GM21723 (cell line): ENCODE measurements at regions not wholly inside any gene's neighbourhood (a gene's known extent, or its start where the extent isn't known, plus 50 kb on each side); places are given as distances from the start of the nearest gene placed in this dataset.
"Not testable (repeated sequence)": the region's sequence is repeated elsewhere in the genome, so short reads cannot be mapped to it uniquely, and the experiment has no call there.

ENCODE experiments used
- ATAC-seq: cut with Tn5 transposase; IDR thresholded peaks from one replicate; pipeline ENCODE4 v1.9.1; 2021; ENCODE audit warnings: mild to moderate bottlenecking, moderate library complexity; ENCODE audit not compliant: unreplicated experiment

- ATAC-seq = no peak
Measured at GRCh38 chr6:27679964-27680694, 207.2 kb upstream of the ZNF184 start.

- ATAC-seq = no peak
Measured at GRCh38 chr6:27679308-27679963, 206.5 kb upstream of the ZNF184 start.

GRCh38 chr6:27678469-27678868, 205.6 kb upstream of the ZNF184 start:
- no peak for ATAC-seq

GRCh38 chr6:27674882-27675281, 202.0 kb upstream of the ZNF184 start:
- no peak for ATAC-seq

- peak; percentile 63 for ATAC-seq
Measured at GRCh38 chr6:27672113-27672799, 199.4 kb upstream of the ZNF184 start.

DNA sequence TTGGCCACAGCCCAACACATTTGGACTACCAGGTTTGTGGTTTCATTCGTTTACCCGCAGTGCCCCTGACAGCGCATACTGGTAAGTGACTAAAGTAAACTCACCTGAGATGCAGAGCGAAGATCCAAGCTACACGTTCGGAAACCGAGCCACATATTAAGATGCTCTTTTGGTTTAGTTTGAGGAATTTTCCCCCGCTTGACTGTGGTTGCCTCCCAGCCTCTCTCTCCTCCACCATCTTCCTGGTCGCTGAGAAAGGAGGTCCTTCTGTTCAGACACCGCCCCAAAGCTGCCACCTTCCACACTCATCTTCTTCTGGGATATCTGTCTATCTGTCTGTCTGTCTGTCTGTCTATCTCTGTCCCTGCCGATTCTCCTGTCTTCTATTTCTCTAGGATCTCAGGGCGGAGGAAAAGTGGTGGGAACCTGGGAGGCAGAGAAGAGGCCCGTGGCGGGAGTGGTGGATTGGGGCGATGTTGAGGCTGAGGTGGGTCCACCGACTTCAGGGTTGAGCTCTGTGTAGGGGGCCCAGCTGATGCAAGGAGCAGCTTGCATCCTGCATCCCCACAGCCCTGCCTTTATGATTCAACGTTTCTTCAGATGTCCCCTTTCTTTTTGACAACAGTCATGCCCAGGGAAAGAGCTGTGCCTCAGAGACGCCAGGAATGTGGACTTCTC, 196.9 kb upstream of the ZNF184 start:
- ATAC-seq = no peak

- ATAC-seq = no peak
Measured at GRCh38 chr6:27669295-27669623, 196.4 kb upstream of the ZNF184 start.

DNA sequence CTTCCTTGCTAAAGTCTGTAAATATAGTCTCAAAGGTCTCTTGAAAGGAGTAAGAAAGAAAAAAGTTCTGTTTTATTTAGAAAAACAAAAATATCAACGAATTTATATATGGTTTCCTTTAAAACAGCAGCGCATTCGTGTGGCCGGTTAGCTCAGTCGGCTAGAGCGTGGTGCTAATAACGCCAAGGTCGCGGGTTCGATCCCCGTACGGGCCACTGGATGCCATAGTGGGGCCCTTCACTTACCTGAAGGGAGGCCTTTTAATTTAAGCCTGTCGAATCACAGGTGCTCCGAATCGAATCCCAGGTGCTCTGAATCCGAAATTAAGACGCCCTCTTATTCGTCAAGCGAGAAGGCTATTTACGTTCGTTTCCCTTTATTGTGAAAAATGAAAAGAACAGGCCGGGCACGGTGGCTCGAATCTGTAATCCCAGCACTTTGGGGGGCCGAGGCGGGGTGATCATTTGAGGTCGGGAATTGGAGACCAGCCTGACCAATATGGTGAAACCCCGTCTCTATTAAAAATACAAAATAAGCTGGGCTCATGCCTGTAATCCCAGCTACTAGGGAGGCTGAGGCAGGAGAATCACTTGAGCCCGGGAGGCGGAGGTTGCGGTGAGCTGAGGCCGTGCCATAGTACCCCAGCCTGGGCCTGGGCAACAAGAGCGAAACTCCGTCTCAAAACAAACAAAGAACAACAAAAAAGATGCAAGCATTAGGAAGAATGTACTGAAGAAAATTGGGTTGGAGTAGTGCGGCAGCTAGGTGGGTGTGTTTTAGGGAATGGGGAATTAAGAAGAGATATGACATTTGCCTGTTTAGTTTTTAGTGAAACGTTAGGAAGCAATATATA, 195.8 kb upstream of the ZNF184 start:
- no peak for ATAC-seq

DNA sequence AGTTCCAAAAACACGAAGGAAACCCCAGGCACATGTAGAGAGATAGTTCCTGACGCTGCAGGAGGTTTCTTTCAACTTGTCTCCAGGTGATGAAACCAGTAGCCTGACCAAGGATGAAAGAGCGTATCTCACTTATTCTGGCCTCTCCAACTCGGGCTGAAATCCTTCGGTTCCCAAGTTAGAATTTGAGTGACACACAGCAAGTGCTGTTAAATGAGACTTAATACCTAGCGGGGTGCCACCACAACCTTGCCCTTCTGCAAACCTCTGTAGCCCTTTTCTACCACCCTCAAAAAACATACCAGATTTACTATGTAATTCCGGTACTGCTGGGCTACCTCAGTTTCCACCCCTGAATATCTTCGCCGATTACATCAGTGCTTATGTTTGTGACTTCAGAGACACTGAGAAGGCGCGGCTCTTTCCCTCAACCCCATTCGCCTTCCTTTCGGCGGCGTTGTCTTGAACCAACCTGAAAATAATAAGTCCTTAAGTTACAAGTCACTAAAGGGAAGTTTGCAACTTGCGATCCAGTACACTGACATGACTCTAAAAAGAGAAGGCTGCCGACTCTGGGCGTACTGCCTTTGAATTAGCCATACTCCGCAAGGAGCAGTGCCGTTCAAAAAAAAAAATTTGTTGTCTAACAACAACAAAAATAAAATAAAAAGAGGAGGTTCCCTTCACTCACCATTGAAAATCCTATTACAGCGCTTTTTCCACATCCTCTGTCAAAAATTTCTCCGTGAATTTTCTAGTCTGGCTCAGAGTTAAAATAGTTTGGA, 194.9 kb upstream of the ZNF184 start:
- ATAC-seq = no peak

GRCh38 chr6:27667016-27667656, 194.2 kb upstream of the ZNF184 start:
- ATAC-seq = no peak

GRCh38 chr6:27662769-27663168, 189.9 kb upstream of the ZNF184 start:
- no peak for ATAC-seq

DNA sequence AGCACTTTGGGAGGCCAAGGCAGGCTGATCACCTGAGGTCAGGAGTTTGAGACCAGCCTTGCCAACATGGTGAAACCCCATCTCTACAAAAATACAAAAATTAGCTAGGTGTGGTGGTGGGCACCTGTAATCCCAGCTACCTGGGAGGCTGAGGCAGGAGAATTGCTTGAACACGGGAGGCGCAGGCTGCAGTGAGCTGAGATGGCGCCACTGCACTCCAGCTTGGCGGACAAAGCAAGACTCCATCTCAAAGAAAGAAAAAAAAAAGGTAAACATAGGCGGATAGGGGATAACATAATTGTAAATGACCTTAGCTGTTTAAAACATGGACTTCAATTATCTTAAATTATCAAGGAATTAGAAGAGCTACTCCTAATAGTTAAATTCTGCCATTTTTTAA, 189.3 kb upstream of the ZNF184 start:
- ATAC-seq = not testable (repeated sequence)

- not testable (repeated sequence) for ATAC-seq
Measured at GRCh38 chr6:27653143-27653825, 180.4 kb upstream of the ZNF184 start.

DNA sequence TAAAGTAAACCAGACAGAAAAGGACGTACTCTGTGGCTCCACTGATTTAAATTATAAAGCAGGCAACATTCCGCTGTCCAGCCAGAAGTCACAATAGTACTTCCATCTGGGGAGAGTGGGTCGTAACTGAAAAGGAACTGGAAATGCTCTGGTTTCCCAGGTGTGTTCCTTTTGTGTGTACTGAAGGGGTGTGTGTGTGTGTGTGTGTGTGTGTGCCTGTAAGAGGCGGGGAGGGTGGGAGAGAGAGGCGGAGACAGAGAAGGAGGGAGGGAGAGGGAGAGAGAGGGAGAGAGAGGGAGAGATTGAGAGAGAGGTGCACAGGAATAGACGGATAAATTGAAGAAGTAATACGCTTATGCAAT, 178.4 kb upstream of the ZNF184 start:
- ATAC-seq = no peak

DNA sequence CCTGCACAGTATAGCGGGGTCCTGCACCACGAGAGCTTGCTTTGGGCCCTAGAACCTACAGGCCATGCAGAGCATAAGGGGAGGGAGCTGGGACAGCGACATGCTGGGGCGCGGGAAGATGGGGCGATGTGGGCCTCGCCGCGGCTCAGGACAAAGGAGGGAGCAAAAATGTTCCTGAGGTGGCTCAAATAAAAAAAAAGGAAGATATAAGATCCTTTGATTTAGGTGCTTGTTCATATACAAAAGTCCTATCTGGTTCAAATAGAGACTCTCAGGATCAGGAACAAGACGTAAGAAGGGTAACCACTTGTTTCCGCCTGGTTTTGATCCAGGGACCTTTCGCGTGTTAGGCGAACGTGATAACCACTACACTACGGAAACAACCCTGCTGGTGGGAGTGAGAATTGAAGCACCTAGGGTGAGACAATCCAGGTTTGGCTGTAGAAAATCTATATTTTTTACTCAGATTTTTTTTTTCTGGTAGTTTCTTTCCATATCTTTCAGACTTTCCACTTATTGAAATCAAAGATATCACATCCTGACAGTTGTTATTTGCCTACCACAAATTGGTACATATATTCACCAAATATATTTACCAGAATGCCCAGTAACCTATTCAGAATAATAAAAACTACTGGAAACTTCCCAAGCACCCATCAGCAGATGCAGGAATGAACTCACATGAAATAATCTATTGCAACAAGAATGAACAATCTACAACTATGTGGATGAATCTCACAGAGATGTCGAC, 177.9 kb upstream of the ZNF184 start:
- no peak for ATAC-seq

DNA sequence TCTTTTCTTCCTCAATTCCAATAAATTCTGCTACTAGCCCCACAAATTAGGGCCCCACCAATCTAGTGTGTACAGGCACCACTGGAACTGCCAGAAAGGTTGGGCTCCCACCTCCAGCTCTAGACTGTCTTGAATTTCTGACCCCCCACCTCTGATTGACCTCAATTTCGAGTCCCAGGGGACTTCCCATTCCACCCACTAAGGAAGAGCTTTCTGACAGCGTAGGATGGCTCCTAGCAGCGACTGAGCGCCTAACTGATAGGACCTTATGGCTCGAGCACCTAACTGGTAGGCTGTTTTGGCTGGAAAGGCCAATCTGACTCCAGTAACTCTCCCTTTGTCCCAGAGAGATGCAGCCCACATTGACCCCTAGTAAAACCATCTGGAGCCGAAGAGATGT, 171.6 kb upstream of the ZNF184 start:
- ATAC-seq = no peak

GRCh38 chr6:27642744-27643456, 170.0 kb upstream of the ZNF184 start:
- ATAC-seq = no peak

GRCh38 chr6:27635886-27636285, 163.0 kb upstream of the ZNF184 start:
- not testable (repeated sequence) for ATAC-seq
